Prostate gland (tissue), 2 donors: ENCODE measurements at regions not wholly inside any gene's neighbourhood (a gene's known extent, or its start where the extent isn't known, plus 50 kb on each side); places are given as distances from the start of the nearest gene placed in this dataset.
"Not testable (repeated sequence)": the region's sequence is repeated elsewhere in the genome, so short reads cannot be mapped to it uniquely, and the experiment has no call there.

Source experiments
- CTCF ChIP-seq, 4 experiments: fragments of 200-600 bp in 2 of 4; fragments of 450-650 bp in 2 of 4; sonication (generic) in 2 of 4; IDR thresholded peaks; 1 replicate in 3 of 4; 2 replicates in 1 of 4; pipeline ENCODE4 v1.5.1; 2016 to 2019; ENCODE audit warnings: antibody characterized with exemption in 4 of 4, mild to moderate bottlenecking in 2 of 4, moderate library complexity in 2 of 4
- POLR2AphosphoS5 ChIP-seq: sonication (generic); formaldehyde crosslinking; IDR thresholded peaks from one replicate; pipeline ENCODE4 v1.6.1; 2017; ENCODE audit warnings: antibody characterized with exemption

- TF ChIP-seq CTCF (IDR thresholded peaks at IDR 0.05); POLR2AphosphoS5: not testable (repeated sequence)
Measured at GRCh38 chr14:24696280-24696920, 62.4 kb upstream of the GZMB start.
